ENCODE measurements at regions not wholly inside any gene's neighbourhood (a gene's known extent, or its start where the extent isn't known, plus 50 kb on each side); places are given as distances from the start of the nearest gene placed in this dataset.
A peak's percentile ranks its signal among the peaks of the same experiment; 100 is the strongest.

DNA sequence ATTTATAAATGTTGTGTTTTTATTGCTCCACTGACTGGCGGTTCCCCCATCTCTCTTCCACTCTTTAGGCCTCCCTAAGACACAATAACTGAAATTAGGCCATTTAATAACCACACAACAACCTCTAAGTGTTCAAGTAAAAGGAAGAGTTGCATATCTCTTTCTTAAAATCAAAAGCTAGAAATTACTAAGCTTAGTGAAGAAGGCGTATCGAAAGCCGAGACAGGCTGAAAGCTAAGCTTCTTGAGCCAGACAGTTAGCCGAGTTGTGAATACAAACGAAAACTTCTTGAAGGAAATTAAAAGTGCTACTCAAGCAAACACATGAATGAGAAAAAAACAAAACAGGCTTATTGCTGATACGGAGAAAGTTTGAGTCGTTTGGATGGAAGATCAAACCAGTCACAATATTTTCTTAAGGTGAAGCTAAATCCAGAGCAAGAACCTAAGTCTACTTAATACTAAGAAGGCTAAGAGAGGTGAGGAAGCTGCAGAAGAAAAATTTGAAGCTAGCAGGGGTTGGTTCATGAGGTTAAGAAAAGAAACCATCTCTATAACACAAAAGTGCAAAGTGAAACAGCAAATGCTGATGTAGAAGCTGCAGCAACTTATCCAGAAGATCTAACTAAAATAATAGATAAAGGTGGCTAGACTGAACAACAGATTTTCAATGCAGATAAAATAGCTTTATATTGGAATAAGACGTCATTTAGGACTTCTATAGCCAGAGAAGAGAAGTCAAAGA is 194.0 kb upstream of the TTC29 start:
- no peak overlapping the region for H3K27ac ChIP-seq
- H3K4me3 ChIP-seq, result no peak overlapping the region
- H3K27me3 ChIP-seq, result no peaks in the 10 kb centered on the region
- no peak for DNase-seq
- no peak for ATAC-seq
- intact Hi-C loops (cut with DNase I), result no loop called here
- no peak for TF ChIP-seq POLR2A (IDR thresholded peaks at IDR 0.05)
- TF ChIP-seq, protein P1, sequence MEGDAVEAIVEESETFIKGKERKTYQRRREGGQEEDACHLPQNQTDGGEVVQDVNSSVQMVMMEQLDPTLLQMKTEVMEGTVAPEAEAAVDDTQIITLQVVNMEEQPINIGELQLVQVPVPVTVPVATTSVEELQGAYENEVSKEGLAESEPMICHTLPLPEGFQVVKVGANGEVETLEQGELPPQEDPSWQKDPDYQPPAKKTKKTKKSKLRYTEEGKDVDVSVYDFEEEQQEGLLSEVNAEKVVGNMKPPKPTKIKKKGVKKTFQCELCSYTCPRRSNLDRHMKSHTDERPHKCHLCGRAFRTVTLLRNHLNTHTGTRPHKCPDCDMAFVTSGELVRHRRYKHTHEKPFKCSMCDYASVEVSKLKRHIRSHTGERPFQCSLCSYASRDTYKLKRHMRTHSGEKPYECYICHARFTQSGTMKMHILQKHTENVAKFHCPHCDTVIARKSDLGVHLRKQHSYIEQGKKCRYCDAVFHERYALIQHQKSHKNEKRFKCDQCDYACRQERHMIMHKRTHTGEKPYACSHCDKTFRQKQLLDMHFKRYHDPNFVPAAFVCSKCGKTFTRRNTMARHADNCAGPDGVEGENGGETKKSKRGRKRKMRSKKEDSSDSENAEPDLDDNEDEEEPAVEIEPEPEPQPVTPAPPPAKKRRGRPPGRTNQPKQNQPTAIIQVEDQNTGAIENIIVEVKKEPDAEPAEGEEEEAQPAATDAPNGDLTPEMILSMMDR (IDR thresholded peaks at IDR 0.05), result no peak
- no peaks in the 10 kb centered on the region for H3K4me1 ChIP-seq
- no peaks in the 10 kb centered on the region for H3K9me3 ChIP-seq
- 70 to 71% methylated on average over 9 of the region's 9 CpGs for WGBS, 2 donors
- H3K36me3 ChIP-seq (replicated peaks in 1 of 2; ENCODE audit: insufficient read depth in 1 of 2, low read depth in 2 of 2), result no peaks in the 10 kb centered on the region

DNA sequence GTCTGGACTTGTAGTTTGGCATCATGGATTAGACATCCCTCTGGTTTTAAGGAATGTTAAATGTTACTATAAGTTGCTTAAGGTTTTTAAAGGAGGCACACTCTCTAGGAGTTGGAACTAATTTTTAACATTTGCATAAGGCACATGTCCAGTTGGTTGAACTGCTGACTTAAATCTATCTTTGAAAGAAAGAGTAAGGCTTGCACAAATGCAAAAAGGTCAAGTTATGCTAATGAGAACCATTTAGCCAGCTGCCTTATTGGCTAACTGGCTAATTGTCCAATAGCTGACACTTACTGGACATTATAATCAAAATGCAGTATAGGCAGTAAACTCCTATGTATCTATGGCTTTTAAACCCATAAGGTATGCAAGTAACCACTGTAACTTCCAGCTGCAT is 206.1 kb upstream of the TTC29 start:
- no peaks in the 10 kb centered on the region for H3K9me3 ChIP-seq
- no peaks in the 10 kb centered on the region for H3K27me3 ChIP-seq
- no peak for DNase-seq
- H3K27ac ChIP-seq, result no peak overlapping the region
- no peak overlapping the region for H3K4me3 ChIP-seq
- no peak for ATAC-seq
- H3K4me1 ChIP-seq, result no peaks in the 10 kb centered on the region
- intact Hi-C loops (cut with DNase I), result no loop called here
- no peaks in the 10 kb centered on the region for H3K36me3 ChIP-seq (replicated peaks in 1 of 2; ENCODE audit: insufficient read depth in 1 of 2, low read depth in 2 of 2)
- TF ChIP-seq, protein P1 (IDR thresholded peaks at IDR 0.05), result no peak
- no peak for TF ChIP-seq POLR2A (IDR thresholded peaks at IDR 0.05)

DNA sequence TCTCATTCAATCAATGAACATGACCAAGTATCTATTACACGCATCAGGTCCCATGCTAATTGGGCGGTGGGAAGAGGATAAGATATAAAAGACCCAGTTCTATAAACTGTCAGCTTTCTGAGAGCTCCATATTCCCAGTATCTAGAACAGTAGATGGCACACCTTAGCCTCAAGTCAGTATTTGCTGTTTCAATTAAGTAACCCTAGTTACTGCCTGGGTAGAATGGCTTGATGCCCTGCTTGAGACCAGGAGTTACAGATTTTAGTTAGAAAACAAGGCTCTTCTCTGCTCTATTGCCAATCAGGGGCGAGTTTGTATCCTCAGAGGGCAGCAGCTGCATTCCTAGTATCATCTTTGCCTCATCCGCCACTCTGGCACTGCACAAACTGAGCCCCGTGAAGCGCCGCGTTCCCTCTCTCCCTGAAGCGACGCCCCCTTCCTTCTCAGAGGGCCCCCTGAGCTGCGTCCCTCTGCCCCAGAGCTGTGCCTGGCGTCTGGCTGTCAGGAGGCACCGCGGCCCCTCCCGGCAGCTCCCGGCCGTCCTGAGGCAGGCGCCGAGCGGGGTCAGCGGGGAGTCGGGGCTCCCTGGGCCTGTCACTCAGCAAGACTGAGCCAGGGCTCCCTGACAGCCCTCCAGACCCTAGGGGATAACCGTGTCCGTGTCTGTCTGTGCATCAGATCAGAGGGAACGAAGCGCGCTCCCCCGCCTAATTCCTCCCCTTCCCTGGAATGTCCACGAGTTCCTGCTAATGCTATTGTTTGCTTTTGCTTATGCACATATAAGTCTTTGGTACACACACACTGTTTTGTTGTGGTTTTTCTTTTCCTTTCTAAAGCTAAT is 212.4 kb upstream of the TTC29 start:
- H3K4me1 ChIP-seq, result peaks cover 7% of the 10 kb centered on the region
- intact Hi-C loops (cut with DNase I), result no loop called here
- DNase-seq, result peak in 2 of 4 donors; percentile 5 to 10
- TF ChIP-seq, protein P1 (IDR thresholded peaks at IDR 0.05), result no peak
- no peak for TF ChIP-seq POLR2A (IDR thresholded peaks at IDR 0.05)
- no peak for ATAC-seq
- no peaks in the 10 kb centered on the region for H3K36me3 ChIP-seq (replicated peaks in 1 of 2; ENCODE audit: insufficient read depth in 1 of 2, low read depth in 2 of 2)
- H3K9me3 ChIP-seq, result no peaks in the 10 kb centered on the region
- no peak overlapping the region for H3K4me3 ChIP-seq
- WGBS, 2 donors, result 8% methylated on average over 20 to 29 of the region's 29 CpGs
- H3K27ac ChIP-seq, result no peak overlapping the region
- peaks cover 0 to 3% of the 10 kb centered on the region in 2 donors for H3K27me3 ChIP-seq

DNA sequence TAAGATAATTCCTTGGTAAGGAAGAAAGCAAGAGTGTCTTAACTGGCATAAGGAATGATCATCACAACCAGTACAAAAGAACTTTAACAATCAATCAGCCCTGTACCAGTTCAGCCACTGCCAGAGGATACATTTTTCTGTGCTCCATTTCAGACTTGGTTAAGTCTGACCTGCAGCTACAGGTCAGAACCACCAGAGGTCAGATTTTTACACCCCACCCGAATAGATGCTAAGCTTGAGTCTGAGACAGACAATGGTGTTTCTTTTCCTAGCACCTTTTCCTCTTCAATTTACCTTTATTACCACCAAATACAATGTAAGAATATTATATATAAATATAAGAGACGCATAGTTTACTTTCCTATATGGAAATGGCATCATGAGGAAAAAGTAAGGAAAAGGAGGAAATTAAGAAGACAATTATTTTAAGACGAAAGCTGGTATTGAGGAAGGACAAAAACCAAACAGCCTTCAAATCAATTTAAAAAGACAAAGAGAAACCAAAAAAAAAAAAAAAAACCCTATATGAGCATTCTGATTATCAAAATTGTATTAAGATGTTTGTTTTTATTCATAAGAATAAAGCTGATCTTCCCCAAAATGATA is 215.3 kb upstream of the TTC29 start:
- WGBS, 2 donors, result 33% methylated on average over 3 of the region's 3 CpGs
- peaks cover 7% of the 10 kb centered on the region for H3K4me1 ChIP-seq
- no peaks in the 10 kb centered on the region for H3K36me3 ChIP-seq (replicated peaks in 1 of 2; ENCODE audit: insufficient read depth in 1 of 2, low read depth in 2 of 2)
- H3K27ac ChIP-seq, result no peak overlapping the region
- no peaks in the 10 kb centered on the region for H3K9me3 ChIP-seq
- ATAC-seq (peak; percentile 64), DNase-seq (peak in 3 of 4 donors; percentile 15 to 32 (median 23))
- no peak for TF ChIP-seq POLR2A (IDR thresholded peaks at IDR 0.05)
- TF ChIP-seq, protein P1 (IDR thresholded peaks at IDR 0.05), result peak in 6 of 7 experiments; percentile 49 to 61 (median 59)
- intact Hi-C loops (cut with DNase I), result no loop called here
- H3K4me3 ChIP-seq, result no peak overlapping the region
- H3K27me3 ChIP-seq, result peaks cover 0 to 3% of the 10 kb centered on the region in 2 donors
